ENCODE measurements at regions not wholly inside any gene's neighbourhood (a gene's known extent, or its start where the extent isn't known, plus 50 kb on each side); places are given as distances from the start of the nearest gene placed in this dataset.

DNA sequence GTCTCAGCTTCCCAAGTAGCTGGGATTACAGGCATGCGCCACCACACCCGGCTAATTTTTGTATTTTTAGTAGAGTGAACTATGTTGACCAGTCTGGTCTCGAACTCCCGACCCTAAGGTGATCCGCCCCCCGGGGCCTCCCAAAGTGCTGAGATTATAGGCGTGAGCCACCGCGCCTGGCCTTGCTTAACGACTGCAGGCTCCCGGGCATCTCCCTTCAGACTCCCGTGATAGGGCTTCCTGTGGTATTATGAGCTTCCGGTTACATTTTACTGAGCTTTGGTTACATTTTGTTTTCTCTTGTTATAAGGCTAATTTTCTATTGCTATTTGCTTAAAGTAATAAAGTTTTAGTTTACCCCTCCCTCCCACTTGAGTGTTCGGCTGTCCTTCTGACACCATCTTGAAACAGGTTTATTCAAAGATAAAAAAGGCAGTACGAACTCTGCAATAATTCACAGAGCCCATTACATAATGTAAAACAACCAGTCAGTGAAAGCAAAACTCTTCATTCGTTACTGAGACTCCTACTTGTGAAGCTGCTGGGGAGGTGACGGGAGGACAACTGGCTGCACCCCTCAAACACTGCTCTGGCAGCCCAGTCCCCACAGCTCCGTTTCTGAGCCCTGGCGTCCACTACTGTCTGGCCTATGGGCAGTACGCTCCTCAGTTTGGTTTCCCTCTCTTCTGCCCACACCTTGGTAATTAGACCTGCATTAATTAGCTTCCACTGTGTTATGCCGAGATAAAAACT is 795.7 kb upstream of the SLIT2 start:
- TF ChIP-seq POLR2A (IDR thresholded peaks at IDR 0.05): no peak
- TF ChIP-seq, protein P1, sequence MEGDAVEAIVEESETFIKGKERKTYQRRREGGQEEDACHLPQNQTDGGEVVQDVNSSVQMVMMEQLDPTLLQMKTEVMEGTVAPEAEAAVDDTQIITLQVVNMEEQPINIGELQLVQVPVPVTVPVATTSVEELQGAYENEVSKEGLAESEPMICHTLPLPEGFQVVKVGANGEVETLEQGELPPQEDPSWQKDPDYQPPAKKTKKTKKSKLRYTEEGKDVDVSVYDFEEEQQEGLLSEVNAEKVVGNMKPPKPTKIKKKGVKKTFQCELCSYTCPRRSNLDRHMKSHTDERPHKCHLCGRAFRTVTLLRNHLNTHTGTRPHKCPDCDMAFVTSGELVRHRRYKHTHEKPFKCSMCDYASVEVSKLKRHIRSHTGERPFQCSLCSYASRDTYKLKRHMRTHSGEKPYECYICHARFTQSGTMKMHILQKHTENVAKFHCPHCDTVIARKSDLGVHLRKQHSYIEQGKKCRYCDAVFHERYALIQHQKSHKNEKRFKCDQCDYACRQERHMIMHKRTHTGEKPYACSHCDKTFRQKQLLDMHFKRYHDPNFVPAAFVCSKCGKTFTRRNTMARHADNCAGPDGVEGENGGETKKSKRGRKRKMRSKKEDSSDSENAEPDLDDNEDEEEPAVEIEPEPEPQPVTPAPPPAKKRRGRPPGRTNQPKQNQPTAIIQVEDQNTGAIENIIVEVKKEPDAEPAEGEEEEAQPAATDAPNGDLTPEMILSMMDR (IDR thresholded peaks at IDR 0.05): no peak

Measured in esophagus squamous epithelium (tissue), 4 donors.